Dedifferentiated amniotic fluid mesenchymal stem cell (primary cell): ENCODE measurements at regions not wholly inside any gene's neighbourhood (a gene's known extent, or its start where the extent isn't known, plus 50 kb on each side); places are given as distances from the start of the nearest gene placed in this dataset.
A peak's percentile ranks its signal among the peaks of the same experiment; 100 is the strongest.

Source experiments
- DNase-seq: peaks from one replicate; pipeline ENCODE4 v3.0.0-alpha.2; 2016; ENCODE audit errors: extremely low spot score

GRCh38 chr11:12315024-12315423 is 62.3 kb upstream of the PARVA start:
- DNase-seq, result no peak

DNA sequence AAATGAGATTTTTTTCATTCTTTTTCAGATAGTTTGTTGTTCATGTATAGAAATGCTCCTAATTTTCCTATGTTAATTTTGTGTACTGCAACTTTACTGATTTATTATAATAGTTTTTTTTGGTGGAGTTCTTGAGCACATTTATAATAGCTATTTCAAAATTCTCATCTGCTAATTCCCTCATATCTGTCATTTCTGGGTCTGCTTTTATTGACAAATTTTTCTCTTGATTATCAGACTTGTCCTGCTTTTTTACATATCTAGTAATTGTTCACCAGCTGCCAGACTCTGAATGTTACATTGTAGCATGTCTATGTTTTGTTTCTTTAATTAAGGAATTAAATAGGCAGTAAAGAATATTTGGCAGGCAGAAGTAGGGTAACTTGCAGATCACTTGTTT is 60.9 kb upstream of the PARVA start:
- no peak for DNase-seq

DNA sequence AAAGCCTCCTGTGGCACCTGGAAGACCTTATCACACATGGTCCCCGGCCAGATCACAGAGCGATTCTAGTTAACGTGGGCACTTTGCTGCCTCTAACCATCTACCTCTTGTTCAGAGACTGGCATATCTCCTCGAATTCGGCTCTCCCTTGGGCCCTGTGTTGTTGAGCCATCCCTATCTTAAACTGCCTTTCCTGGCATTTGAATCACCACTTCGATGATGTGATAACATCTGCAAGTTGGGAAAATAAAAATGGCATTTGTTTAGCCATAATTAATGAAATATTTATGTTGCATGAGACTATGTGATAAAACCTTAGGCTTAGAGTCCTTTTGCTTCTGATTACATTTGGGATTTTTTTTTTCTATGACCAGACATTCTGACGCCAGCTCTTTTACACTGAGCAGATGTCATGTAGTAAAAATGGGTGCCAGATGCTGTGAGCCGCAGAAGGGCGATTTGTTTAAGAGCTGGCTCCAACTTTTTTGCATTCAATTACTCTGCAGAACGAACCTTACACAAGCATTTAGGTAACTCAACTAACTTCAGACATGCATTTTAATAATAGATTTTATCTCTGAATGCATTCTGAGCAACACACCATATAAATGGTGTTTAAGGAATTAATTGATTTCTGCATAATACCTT is 58.5 kb upstream of the PARVA start:
- DNase-seq, result peak; percentile 74

DNA sequence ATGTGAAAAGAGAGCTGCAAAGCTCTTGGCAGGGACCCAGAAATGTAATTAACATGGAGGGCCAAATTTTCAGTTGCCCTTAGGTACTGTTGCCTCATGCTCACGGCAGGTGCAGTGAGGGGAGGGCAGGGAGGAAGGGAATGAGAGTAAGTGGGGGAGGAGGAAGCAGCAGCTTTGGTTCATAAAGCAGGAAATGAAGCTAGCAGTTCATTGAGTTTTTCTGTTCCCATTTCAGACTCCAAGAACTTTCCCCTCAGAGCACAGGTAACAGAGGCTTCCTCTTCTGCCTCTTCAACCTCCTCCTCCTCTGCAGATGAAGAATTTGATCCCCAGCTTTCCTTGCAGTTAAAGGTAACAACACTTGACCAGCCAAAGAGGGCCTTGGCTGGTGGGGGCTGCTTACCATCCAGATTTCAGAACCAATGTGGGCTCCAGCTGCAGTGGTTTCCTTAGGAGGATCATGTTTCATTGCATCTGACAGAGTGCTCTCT is 57.9 kb upstream of the PARVA start:
- DNase-seq, result no peak

DNA sequence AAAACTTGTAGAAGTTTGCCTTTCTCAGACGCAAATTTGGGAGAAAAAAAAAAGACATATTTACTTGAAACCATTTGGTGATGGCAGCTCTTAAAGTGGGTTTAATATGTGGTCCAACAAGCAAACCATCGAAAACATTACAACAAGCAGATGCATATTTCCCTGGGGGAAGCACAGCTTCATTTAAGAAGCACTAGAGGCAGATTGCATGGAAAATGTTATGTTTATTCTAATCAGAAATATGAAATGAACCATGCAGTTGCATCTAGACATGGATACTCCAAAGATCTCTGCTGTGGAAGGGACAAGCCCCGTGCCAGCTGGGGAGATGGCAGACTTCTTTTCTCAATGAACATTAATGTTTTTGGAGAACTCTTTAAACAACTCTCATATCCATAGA is 57.4 kb upstream of the PARVA start:
- DNase-seq, result no peak

- no peak for DNase-seq
These were observed 56.0 kb upstream of the PARVA start for GRCh38 chr11:12321217-12321937.

GRCh38 chr11:12324585-12324984 is 52.8 kb upstream of the PARVA start:
- no peak for DNase-seq
